ENCODE measurements at regions not wholly inside any gene's neighbourhood (a gene's known extent, or its start where the extent isn't known, plus 50 kb on each side); places are given as distances from the start of the nearest gene placed in this dataset.

DNA sequence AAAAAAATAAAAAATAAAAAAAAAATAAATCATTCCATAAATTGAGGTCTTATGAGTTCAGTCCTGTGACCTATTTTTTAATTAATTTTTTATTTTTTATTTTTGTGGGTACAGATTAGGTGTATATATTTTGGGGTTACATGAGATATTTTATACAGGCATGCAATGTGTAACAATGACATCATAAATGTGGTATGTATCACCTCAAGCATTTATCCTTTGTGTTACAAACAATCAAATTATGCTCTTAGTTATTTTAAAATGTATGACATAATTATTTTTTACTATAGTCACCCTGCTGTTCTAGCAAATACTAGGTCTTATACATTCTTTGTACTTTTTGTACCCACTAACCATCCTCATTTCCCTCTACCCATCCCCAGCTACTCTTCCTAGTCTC is 537.9 kb downstream of the HINT1 start:
- H3K9me3 ChIP-seq (replicated peaks; ENCODE audit: control insufficient read depth, insufficient read depth, low read depth, low read length), result no peaks in the 10 kb centered on the region
- ChIA-PET CTCF (ENCODE audit: low intra/inter-chr PET ratio) (no interaction called here), POLR2A (no interaction called here)
- no TSS peak for BruUV-seq (replicated peaks)
- no peaks in the 10 kb centered on the region for H4K20me1 ChIP-seq (replicated peaks; ENCODE audit: control insufficient read depth, insufficient read depth, low read length)
- H3K4me3 ChIP-seq, result no peak overlapping the region
- intact Hi-C loops (cut with micrococcal nuclease), result no loop called here
- in situ Hi-C loops (cut with MboI), result no loop called here
- no peak overlapping the region for H3K9ac ChIP-seq (ENCODE audit: insufficient read depth in 1 of 2, low read depth in 2 of 2, low read length in 2 of 2)
- FAIRE-seq (no peak), ATAC-seq (no peak), DNase-seq (ENCODE audit: extremely low read depth in 1 of 4, low spot score in 3 of 4) (no peak)
- no peaks in the 10 kb centered on the region for H3K27me3 ChIP-seq (ENCODE audit: control insufficient read depth in 2 of 2, insufficient read depth in 2 of 2, low read length in 2 of 2)
- H3K36me3 ChIP-seq (ENCODE audit: control insufficient read depth, insufficient read depth, low read length), result no peaks in the 10 kb centered on the region
- no peak overlapping the region for H3K4me2 ChIP-seq (ENCODE audit: insufficient read depth, low read length)
- no peak for TF ChIP-seq ZNF224 (CRISPR knock-in tag; IDR thresholded peaks at IDR 0.05)
- no peak for TF ChIP-seq GABPB1 (CRISPR knock-in tag; IDR thresholded peaks at IDR 0.05)
- no peak for TF ChIP-seq MCM7 (IDR thresholded peaks at IDR 0.05)
- TF ChIP-seq SMARCB1 (IDR thresholded peaks at IDR 0.05; ENCODE audit: insufficient read length, low read depth), result no peak
- no peaks in the 10 kb centered on the region for H3K4me1 ChIP-seq (replicated peaks in 1 of 2; ENCODE audit: control insufficient read depth in 2 of 2, insufficient read depth in 2 of 2, low read length in 2 of 2)
- H3K27ac ChIP-seq (ENCODE audit: extremely low read depth, low read depth, low read length), result no peak overlapping the region
- no peaks in the 10 kb centered on the region for H3K9me1 ChIP-seq (ENCODE audit: control insufficient read depth, insufficient read depth, low read length)
- H3K79me2 ChIP-seq (ENCODE audit: control insufficient read depth, insufficient read depth, low read length), result no peaks in the 10 kb centered on the region
- no peak overlapping the region for H2AFZ ChIP-seq (ENCODE audit: low read depth, low read length)

DNA sequence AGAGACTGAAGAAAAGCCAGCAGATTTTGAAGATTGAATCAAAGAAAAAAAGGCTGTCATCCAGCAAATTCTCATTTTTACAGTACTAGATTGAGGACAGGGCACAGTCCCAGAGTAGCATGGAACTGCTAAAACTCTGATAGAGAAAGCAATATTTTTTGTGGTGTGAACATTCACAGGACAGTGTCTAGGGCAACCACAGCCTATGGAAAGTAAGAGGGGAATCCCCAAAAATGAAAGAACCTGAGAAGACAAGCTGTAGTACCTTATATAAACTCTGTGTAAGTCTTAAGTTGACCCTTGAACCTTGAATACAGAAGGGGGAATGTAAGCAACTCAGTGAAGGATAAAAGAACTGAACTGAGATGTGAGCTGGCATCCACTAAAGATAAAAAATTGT is 540.3 kb downstream of the HINT1 start:
- no peak overlapping the region for H3K27ac ChIP-seq (ENCODE audit: extremely low read depth, low read depth, low read length)
- no peak for FAIRE-seq
- H3K9ac ChIP-seq (ENCODE audit: insufficient read depth in 1 of 2, low read depth in 2 of 2, low read length in 2 of 2), result no peak overlapping the region
- no peak overlapping the region for H3K4me3 ChIP-seq
- ChIA-PET POLR2A (interaction anchor here (1.0 kb wide), 1 partner anchor 23 kb away, joined by 3 read pairs; no protein-coding TSS in a partner anchor), CTCF (ENCODE audit: low intra/inter-chr PET ratio) (no interaction called here)
- no TSS peak for BruUV-seq (replicated peaks)
- H3K79me2 ChIP-seq (ENCODE audit: control insufficient read depth, insufficient read depth, low read length), result no peaks in the 10 kb centered on the region
- in situ Hi-C loops (cut with MboI), result no loop called here
- intact Hi-C loops (cut with micrococcal nuclease), result no loop called here
- no peak overlapping the region for H3K4me2 ChIP-seq (ENCODE audit: insufficient read depth, low read length)
- no peaks in the 10 kb centered on the region for H3K9me3 ChIP-seq (replicated peaks; ENCODE audit: control insufficient read depth, insufficient read depth, low read depth, low read length)
- H3K27me3 ChIP-seq (ENCODE audit: control insufficient read depth in 2 of 2, insufficient read depth in 2 of 2, low read length in 2 of 2), result no peaks in the 10 kb centered on the region
- H3K4me1 ChIP-seq (replicated peaks in 1 of 2; ENCODE audit: control insufficient read depth in 2 of 2, insufficient read depth in 2 of 2, low read length in 2 of 2), result no peaks in the 10 kb centered on the region
- no peaks in the 10 kb centered on the region for H3K36me3 ChIP-seq (ENCODE audit: control insufficient read depth, insufficient read depth, low read length)
- H4K20me1 ChIP-seq (replicated peaks; ENCODE audit: control insufficient read depth, insufficient read depth, low read length), result no peaks in the 10 kb centered on the region
- H3K9me1 ChIP-seq (ENCODE audit: control insufficient read depth, insufficient read depth, low read length), result no peaks in the 10 kb centered on the region
- ATAC-seq, result no peak
- H2AFZ ChIP-seq (ENCODE audit: low read depth, low read length), result no peak overlapping the region
- DNase-seq (ENCODE audit: extremely low read depth in 1 of 4, low spot score in 3 of 4), result no peak
- no peak for TF ChIP-seq ZNF780A (CRISPR knock-in tag; IDR thresholded peaks at IDR 0.05)
- TF ChIP-seq CHD2 (IDR thresholded peaks at IDR 0.05; ENCODE audit: low read depth, low read length), result no peak
- TF ChIP-seq RFX5 (IDR thresholded peaks at IDR 0.05; ENCODE audit: low read depth, low read length), result no peak
- no peak for TF ChIP-seq PHB (CRISPR knock-in tag; IDR thresholded peaks at IDR 0.05)
- no peak for TF ChIP-seq JUNB (CRISPR knock-in tag; conservative IDR thresholded peaks at IDR 0.05)
- TF ChIP-seq ZSCAN29 (IDR thresholded peaks at IDR 0.05), result no peak
- TF ChIP-seq, protein P1, sequence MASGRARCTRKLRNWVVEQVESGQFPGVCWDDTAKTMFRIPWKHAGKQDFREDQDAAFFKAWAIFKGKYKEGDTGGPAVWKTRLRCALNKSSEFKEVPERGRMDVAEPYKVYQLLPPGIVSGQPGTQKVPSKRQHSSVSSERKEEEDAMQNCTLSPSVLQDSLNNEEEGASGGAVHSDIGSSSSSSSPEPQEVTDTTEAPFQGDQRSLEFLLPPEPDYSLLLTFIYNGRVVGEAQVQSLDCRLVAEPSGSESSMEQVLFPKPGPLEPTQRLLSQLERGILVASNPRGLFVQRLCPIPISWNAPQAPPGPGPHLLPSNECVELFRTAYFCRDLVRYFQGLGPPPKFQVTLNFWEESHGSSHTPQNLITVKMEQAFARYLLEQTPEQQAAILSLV (tag; IDR thresholded peaks at IDR 0.05), result no peak
- TF ChIP-seq ATF1 (CRISPR knock-in tag; IDR thresholded peaks at IDR 0.05), result no peak
- no peak for TF ChIP-seq ATF1 (tag; IDR thresholded peaks at IDR 0.05)
- TF ChIP-seq, protein P2, sequence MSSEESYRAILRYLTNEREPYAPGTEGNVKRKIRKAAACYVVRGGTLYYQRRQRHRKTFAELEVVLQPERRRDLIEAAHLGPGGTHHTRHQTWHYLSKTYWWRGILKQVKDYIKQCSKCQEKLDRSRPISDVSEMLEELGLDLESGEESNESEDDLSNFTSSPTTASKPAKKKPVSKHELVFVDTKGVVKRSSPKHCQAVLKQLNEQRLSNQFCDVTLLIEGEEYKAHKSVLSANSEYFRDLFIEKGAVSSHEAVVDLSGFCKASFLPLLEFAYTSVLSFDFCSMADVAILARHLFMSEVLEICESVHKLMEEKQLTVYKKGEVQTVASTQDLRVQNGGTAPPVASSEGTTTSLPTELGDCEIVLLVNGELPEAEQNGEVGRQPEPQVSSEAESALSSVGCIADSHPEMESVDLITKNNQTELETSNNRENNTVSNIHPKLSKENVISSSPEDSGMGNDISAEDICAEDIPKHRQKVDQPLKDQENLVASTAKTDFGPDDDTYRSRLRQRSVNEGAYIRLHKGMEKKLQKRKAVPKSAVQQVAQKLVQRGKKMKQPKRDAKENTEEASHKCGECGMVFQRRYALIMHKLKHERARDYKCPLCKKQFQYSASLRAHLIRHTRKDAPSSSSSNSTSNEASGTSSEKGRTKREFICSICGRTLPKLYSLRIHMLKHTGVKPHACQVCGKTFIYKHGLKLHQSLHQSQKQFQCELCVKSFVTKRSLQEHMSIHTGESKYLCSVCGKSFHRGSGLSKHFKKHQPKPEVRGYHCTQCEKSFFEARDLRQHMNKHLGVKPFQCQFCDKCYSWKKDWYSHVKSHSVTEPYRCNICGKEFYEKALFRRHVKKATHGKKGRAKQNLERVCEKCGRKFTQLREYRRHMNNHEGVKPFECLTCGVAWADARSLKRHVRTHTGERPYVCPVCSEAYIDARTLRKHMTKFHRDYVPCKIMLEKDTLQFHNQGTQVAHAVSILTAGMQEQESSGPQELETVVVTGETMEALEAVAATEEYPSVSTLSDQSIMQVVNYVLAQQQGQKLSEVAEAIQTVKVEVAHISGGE (CRISPR knock-in tag; IDR thresholded peaks at IDR 0.05), result no peak
- no peak for TF ChIP-seq CBFB (CRISPR knock-in tag; IDR thresholded peaks at IDR 0.05)
- TF ChIP-seq ZNF507 (tag; conservative IDR thresholded peaks at IDR 0.05), result no peak
- no peak for TF ChIP-seq ESRRA (IDR thresholded peaks at IDR 0.05; ENCODE audit: borderline replicate concordance, low read depth)
